K562 (cell line): ENCODE measurements at regions not wholly inside any gene's neighbourhood (a gene's known extent, or its start where the extent isn't known, plus 50 kb on each side); places are given as distances from the start of the nearest gene placed in this dataset.

ENCODE experiments used
- ATAC-seq: fragments of 200-7000 bp; cut with Tn5 transposase; 3 replicates; pipeline ENCODE4 v1.9.1; 2020; ENCODE audit warnings: moderate library complexity
- BruUV-seq: library from RNA; stranded (reverse); fragments of 400-500 nt; replicated peaks from 2 replicates; lab custom pipeline; 2021; lab: Mats Ljungman, UMichigan
- CTCF ChIA-PET: fragments of 300-600 bp; formaldehyde crosslinking; extraction: SDS; loops from one replicate; lab custom pipeline; 2021; ENCODE audit warnings: low intra/inter-chr PET ratio; lab: Yijun Ruan, JAX
- POLR2A ChIA-PET: fragments of 300-600, 350-650 bp; sonication (Branson Sonifier 250); formaldehyde crosslinking; extraction: SDS; loops from one replicate; lab custom pipeline; 2021; ENCODE audit warnings: antibody characterized with exemption, inconsistent platforms; lab: Yijun Ruan, JAX
- DNase-seq, 4 experiments: peaks; one replicate each; pipeline versions ENCODE4 v3.0.0 to v3.0.0-alpha.2; 2011 to 2018; ENCODE audit warnings: low spot score in 3 of 4, mixed read lengths in 3 of 4; ENCODE audit errors: extremely low read depth in 1 of 4
- FAIRE-seq: peaks from 2 replicates; lab custom pipeline; 2011; peaks lifted over from hg19 to GRCh38; lab: Jason Lieb, UNC
- H2AFZ ChIP-seq: 2 replicates; pipeline ENCODE4 v1.6.0; 2011; ENCODE audit warnings: low read depth, low read length, control low read depth, inconsistent platforms
- H3K27ac ChIP-seq: fragments of 200-600 bp; 3 replicates; pipeline ENCODE4 v1.8.0; 2011; ENCODE audit warnings: low read depth, mild to moderate bottlenecking, control low read depth, inconsistent platforms, low read length, moderate library complexity, mixed read lengths; ENCODE audit errors: extremely low read depth
- H3K27me3 ChIP-seq, 2 experiments: fragments of 300-600 bp in 1 of 2; 2 replicates in 1 of 2; 3 replicates in 1 of 2; pipeline versions ENCODE4 v1.6.0 to v1.8.0; 2011; ENCODE audit warnings: inconsistent platforms in 2 of 2, low read length in 2 of 2, mild to moderate bottlenecking in 1 of 2, mixed read lengths in 1 of 2, moderate library complexity in 1 of 2; ENCODE audit not compliant: control insufficient read depth in 2 of 2, insufficient read depth in 2 of 2
- H3K36me3 ChIP-seq: fragments of 300-600 bp; 3 replicates; pipeline ENCODE4 v1.8.0; 2011; ENCODE audit warnings: mild to moderate bottlenecking, low read length, inconsistent platforms; ENCODE audit not compliant: control insufficient read depth, insufficient read depth
- H3K4me1 ChIP-seq, 2 experiments: fragments of 200-600 bp in 1 of 2; replicated peaks in 1 of 2; 2 replicates in 1 of 2; 3 replicates in 1 of 2; pipeline versions ENCODE4 v1.5.1 to v1.8.0; 2011; ENCODE audit warnings: inconsistent platforms in 2 of 2, low read length in 2 of 2, mild to moderate bottlenecking in 1 of 2, mixed read lengths in 1 of 2, moderate library complexity in 1 of 2; ENCODE audit not compliant: control insufficient read depth in 2 of 2, insufficient read depth in 2 of 2
- H3K4me2 ChIP-seq: 2 replicates; pipeline ENCODE4 v1.6.1; 2011; ENCODE audit warnings: low read length, control low read depth, inconsistent platforms, mixed read lengths; ENCODE audit not compliant: insufficient read depth
- H3K4me3 ChIP-seq: fragments of 200-600 bp; sonication (generic), shearing (Covaris generic); 2 replicates; pipeline ENCODE4 v1.5.1; 2016; ENCODE audit warnings: control low read depth, inconsistent platforms
- H3K79me2 ChIP-seq: fragments of 200-600 bp; 3 replicates; pipeline ENCODE4 v1.8.0; 2011; ENCODE audit warnings: low read length, inconsistent platforms; ENCODE audit not compliant: control insufficient read depth, insufficient read depth
- H3K9ac ChIP-seq, 2 experiments: 2 replicates each; pipeline versions ENCODE4 v1.6.0 to v1.6.1; 2011; ENCODE audit warnings: low read depth in 2 of 2, low read length in 2 of 2, control low read depth in 1 of 2, inconsistent platforms in 1 of 2, mild to moderate bottlenecking in 1 of 2, mixed read lengths in 1 of 2; ENCODE audit not compliant: insufficient read depth in 1 of 2
- H3K9me1 ChIP-seq: one replicate; pipeline ENCODE4 v1.6.0; 2011; ENCODE audit warnings: inconsistent platforms, mild to moderate bottlenecking, low read length, moderate library complexity; ENCODE audit not compliant: control insufficient read depth, insufficient read depth
- H3K9me3 ChIP-seq: replicated peaks from 2 replicates; pipeline ENCODE4 v1.5.1; 2011; ENCODE audit warnings: low read depth, low read length, inconsistent platforms; ENCODE audit not compliant: control insufficient read depth, insufficient read depth
- H4K20me1 ChIP-seq: replicated peaks from 2 replicates; pipeline ENCODE4 v1.6.1; 2011; ENCODE audit warnings: low read length, inconsistent platforms, mixed read lengths; ENCODE audit not compliant: control insufficient read depth, insufficient read depth
- CEBPB ChIP-seq: fragments of 450-650 bp; IDR thresholded peaks from 2 replicates; pipeline ENCODE4 v1.6.1; 2016; ENCODE audit warnings: missing genetic modification characterization, missing compliant biosample characterization
- CHD4 ChIP-seq: fragments of 200-600 bp; sonication (generic); IDR thresholded peaks from 3 replicates; pipeline ENCODE4 v1.6.1; 2012; ENCODE audit warnings: low read depth, mild to moderate bottlenecking, mixed read lengths, low read length, inconsistent platforms; ENCODE audit not compliant: insufficient read depth, insufficient replicate concordance, poor library complexity, severe bottlenecking
- E2F5 ChIP-seq: sonication (generic); formaldehyde crosslinking; IDR thresholded peaks from 2 replicates; pipeline ENCODE4 v1.8.0; 2022; ENCODE audit warnings: mild to moderate bottlenecking, missing genetic modification reagents
- FOXM1 ChIP-seq, 2 experiments: fragments of 450-650 bp in 1 of 2; sonication (generic) in 1 of 2; formaldehyde crosslinking in 1 of 2; IDR thresholded peaks; 2 replicates each; pipeline versions ENCODE4 v1.6.1 to v1.9.0; 2017 to 2022; ENCODE audit warnings: low read depth in 2 of 2, mild to moderate bottlenecking in 2 of 2, missing genetic modification reagents in 1 of 2, moderate library complexity in 1 of 2
- HINFP ChIP-seq: fragments of 450-650 bp; conservative IDR thresholded peaks from 2 replicates; pipeline ENCODE4 v1.6.1; 2016; ENCODE audit warnings: missing genetic modification characterization, low read depth, mild to moderate bottlenecking, control low read depth, missing compliant biosample characterization
- L3MBTL2 ChIP-seq: fragments of 450-650 bp; IDR thresholded peaks from 2 replicates; pipeline ENCODE4 v1.6.1; 2016; ENCODE audit warnings: mild to moderate bottlenecking, moderate library complexity
- MNT ChIP-seq, 2 experiments: fragments of 450-650 bp; conservative IDR thresholded peaks; 2 replicates each; pipeline ENCODE4 v1.6.1; 2017; ENCODE audit warnings: mild to moderate bottlenecking in 2 of 2, moderate library complexity in 2 of 2
- NCOA4 ChIP-seq: fragments of 450-650 bp; IDR thresholded peaks from 2 replicates; pipeline ENCODE4 v1.6.1; 2018; ENCODE audit warnings: mild to moderate bottlenecking; ENCODE audit not compliant: partially characterized antibody
- NCOA6 ChIP-seq: fragments of 450-650 bp; IDR thresholded peaks from 2 replicates; pipeline ENCODE4 v1.6.1; 2017; ENCODE audit warnings: mild to moderate bottlenecking
- NCOR1 ChIP-seq: fragments of 450-650 bp; IDR thresholded peaks from 2 replicates; pipeline ENCODE4 v1.6.1; 2016; ENCODE audit warnings: mild to moderate bottlenecking, moderate library complexity
- NR3C1 ChIP-seq: sonication (generic); formaldehyde crosslinking; IDR thresholded peaks from 2 replicates; pipeline ENCODE4 v1.8.1; 2022; ENCODE audit warnings: missing genetic modification reagents
- SIX5 ChIP-seq, 2 experiments: IDR thresholded peaks; 2 replicates each; pipeline ENCODE4 v1.6.1; 2011; ENCODE audit warnings: low read length in 2 of 2, borderline replicate concordance in 1 of 2, low read depth in 1 of 2, mild to moderate bottlenecking in 1 of 2, moderate library complexity in 1 of 2; ENCODE audit not compliant: insufficient read depth in 1 of 2
- TAL1 ChIP-seq: fragments of 450-650 bp; IDR thresholded peaks from 2 replicates; pipeline ENCODE4 v1.6.1; 2016; ENCODE audit warnings: mild to moderate bottlenecking
- WHSC1 ChIP-seq: IDR thresholded peaks from one replicate; pipeline ENCODE4 v1.6.1; 2012; ENCODE audit warnings: low read length, control low read depth, inconsistent platforms
- ZBTB7A ChIP-seq: IDR thresholded peaks from 2 replicates; pipeline ENCODE4 v1.6.1; 2011; ENCODE audit warnings: low read depth, mild to moderate bottlenecking, low read length, moderate library complexity, borderline replicate concordance; ENCODE audit not compliant: control insufficient read depth
- ZFP36 ChIP-seq: fragments of 150-350 bp; IDR thresholded peaks from 2 replicates; pipeline ENCODE4 v1.6.1; 2018; ENCODE audit warnings: low read length, low read depth; ENCODE audit not compliant: partially characterized antibody
- ZNF239 ChIP-seq: fragments of 250-450 bp; sonication (Bioruptor Pico); IDR thresholded peaks from 2 replicates; pipeline ENCODE4 v1.4.0; 2020; ENCODE audit warnings: mild to moderate bottlenecking
- ZNF3 ChIP-seq: fragments of 250-450 bp; sonication (Bioruptor Pico); IDR thresholded peaks from 2 replicates; pipeline ENCODE4 v1.5.0; 2021; ENCODE audit warnings: mild to moderate bottlenecking, moderate library complexity
- WGBS: fragments of 100-300 bp; shearing (Covaris generic); methylation state at CpG from one replicate; pipeline ENCODE4 v1.1.6; 2016; ENCODE audit warnings: low coverage, mixed read lengths; ENCODE audit not compliant: insufficient coverage; ENCODE audit errors: missing lambda C conversion rate; 5-methylcytosine and 5-hydroxymethylcytosine counted together
- in situ Hi-C: fragments of 300-500 bp; cut with MboI; formaldehyde crosslinking; loops from 4 replicates; pipeline ENCODE4 v1.15.0; 2018; ENCODE audit warnings: inconsistent platforms, mixed read lengths
- intact Hi-C: fragments of 100-400 bp; cut with micrococcal nuclease; formaldehyde crosslinking; loops from 2 replicates; pipeline ENCODE4 v1.14.2; 2022

- no peak for FAIRE-seq
- Histone ChIP-seq H3K9ac (no peak overlapping the region), H3K9me3 (no peaks in the 10 kb centered on the region), H3K4me1 (no peaks in the 10 kb centered on the region), H3K4me3 (no peak overlapping the region), H3K9me1 (no peaks in the 10 kb centered on the region), H3K4me2 (no peak overlapping the region), H4K20me1 (no peaks in the 10 kb centered on the region), H2AFZ (no peak overlapping the region), H3K36me3 (no peaks in the 10 kb centered on the region), H3K79me2 (no peaks in the 10 kb centered on the region), H3K27ac (no peak overlapping the region), H3K27me3 (peaks cover 9 to 15% of the 10 kb centered on the region in 2 experiments; a peak in 4 of 5 replicates)
- ChIA-PET POLR2A (no interaction called here), CTCF (no interaction called here)
- intact Hi-C loops (no loop called here), in situ Hi-C loops (no loop called here)
- no TSS peak for BruUV-seq
- no peak for ATAC-seq
- no peak for DNase-seq
- WGBS: under 1% methylated on average over 8 of the region's 8 CpGs
- TF ChIP-seq ZFP36 (no peak), FOXM1 (IDR thresholded peaks at IDR 0.05; ENCODE audit: low read depth) (no peak), FOXM1 (CRISPR knock-in tag; IDR thresholded peaks at IDR 0.05; ENCODE audit: low read depth) (no peak), MNT (conservative IDR thresholded peaks at IDR 0.05) (no peak), HINFP (no peak), ZNF3 (CRISPR knock-in tag) (no peak), L3MBTL2 (no peak), ZBTB7A (no peak), WHSC1 (no peak), NR3C1 (CRISPR knock-in tag) (no peak), CHD4 (no peak), NCOR1 (no peak), NCOA4 (no peak), NCOA6 (no peak), CEBPB (no peak), E2F5 (CRISPR knock-in tag) (no peak), SIX5 (IDR thresholded peaks at IDR 0.05; ENCODE audit: borderline replicate concordance in 1 of 2, insufficient read depth in 1 of 2, low read depth in 1 of 2, low read length in 2 of 2) (no peak), TAL1 (no peak), ZNF239 (CRISPR knock-in tag) (no peak)
Observed at GRCh38 chr6:8229915-8230756, 127.8 kb upstream of the EEF1E1 start.
